ENCODE measurements at regions not wholly inside any gene's neighbourhood (a gene's known extent, or its start where the extent isn't known, plus 50 kb on each side); places are given as distances from the start of the nearest gene placed in this dataset.

DNA sequence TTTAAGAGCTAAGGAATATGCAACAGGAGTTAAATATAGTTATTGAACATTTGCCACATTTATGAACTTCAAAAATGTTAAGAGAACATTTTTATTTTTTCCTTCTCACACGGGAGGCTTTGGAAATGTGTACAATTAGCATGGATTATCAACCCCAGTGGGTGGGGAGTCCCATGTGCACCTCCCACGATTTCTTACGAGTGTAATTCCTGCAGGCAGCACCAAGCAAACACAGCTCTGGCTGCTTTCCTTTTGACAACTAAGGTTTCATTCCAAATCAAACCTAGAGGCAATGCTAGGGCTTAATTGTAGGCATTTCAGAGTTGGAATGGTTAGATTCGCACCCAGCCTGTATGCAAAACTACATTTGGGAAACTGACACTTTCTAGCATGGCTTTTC is 460.9 kb downstream of the METTL15 start:
- no peak for DNase-seq
- Histone ChIP-seq H3K9me3 (no peaks in the 10 kb centered on the region), H3K36me3 (no peaks in the 10 kb centered on the region), H3K4me3 (no peak overlapping the region), H3K27me3 (no peaks in the 10 kb centered on the region), H3K27ac (no peak overlapping the region), H3K4me1 (no peaks in the 10 kb centered on the region)
- TF ChIP-seq, protein P1, sequence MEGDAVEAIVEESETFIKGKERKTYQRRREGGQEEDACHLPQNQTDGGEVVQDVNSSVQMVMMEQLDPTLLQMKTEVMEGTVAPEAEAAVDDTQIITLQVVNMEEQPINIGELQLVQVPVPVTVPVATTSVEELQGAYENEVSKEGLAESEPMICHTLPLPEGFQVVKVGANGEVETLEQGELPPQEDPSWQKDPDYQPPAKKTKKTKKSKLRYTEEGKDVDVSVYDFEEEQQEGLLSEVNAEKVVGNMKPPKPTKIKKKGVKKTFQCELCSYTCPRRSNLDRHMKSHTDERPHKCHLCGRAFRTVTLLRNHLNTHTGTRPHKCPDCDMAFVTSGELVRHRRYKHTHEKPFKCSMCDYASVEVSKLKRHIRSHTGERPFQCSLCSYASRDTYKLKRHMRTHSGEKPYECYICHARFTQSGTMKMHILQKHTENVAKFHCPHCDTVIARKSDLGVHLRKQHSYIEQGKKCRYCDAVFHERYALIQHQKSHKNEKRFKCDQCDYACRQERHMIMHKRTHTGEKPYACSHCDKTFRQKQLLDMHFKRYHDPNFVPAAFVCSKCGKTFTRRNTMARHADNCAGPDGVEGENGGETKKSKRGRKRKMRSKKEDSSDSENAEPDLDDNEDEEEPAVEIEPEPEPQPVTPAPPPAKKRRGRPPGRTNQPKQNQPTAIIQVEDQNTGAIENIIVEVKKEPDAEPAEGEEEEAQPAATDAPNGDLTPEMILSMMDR (IDR thresholded peaks at IDR 0.05): no peak
- intact Hi-C loops (cut with DNase I): no loop called here
- ATAC-seq: no peak

DNA sequence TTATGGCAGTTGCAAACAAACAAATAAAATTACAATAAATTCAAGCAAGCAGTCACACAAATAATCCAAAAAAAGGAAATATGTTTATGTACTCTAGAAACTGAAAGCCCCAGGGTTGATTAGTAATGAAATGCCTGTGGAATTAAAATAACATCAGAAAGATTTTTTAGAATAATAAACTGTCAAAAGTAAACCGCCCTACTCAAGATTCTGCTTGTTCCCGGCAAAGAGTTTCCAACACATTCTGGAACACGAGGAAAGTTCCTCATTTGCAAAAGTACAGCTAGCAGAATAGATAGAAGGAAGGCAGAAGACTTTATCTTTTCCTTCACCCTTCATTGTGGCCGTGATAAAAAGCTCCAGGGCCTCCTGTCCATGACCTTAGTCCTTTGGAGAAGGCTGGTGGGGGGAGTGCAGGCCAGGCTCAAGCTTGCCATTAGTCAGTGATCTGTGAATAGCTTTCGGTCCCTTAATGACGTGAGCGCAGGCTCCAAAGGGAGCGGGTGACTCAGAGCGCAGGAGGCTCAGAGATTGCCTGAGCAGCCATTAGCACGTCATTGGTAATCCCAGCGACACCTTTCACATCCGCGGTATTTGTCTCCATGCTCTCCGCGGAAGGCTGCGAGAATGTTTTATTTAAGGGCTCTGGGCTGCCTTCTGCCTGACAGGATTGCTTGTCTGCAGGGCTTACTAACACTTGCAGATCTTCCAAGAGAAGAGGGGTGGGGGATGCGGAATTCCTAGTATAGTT is 458.3 kb downstream of the METTL15 start:
- Histone ChIP-seq H3K4me3 (no peak overlapping the region), H3K4me1 (no peaks in the 10 kb centered on the region), H3K27me3 (no peaks in the 10 kb centered on the region), H3K27ac (peak overlapping the region in 1 of 2 donors; percentile 9), H3K9me3 (no peaks in the 10 kb centered on the region), H3K36me3 (no peaks in the 10 kb centered on the region)
- DNase-seq (peak; percentile 33 to 57 (median 52)), ATAC-seq (peak; percentile 94)
- TF ChIP-seq, protein P1 (IDR thresholded peaks at IDR 0.05): no peak
- intact Hi-C loops (cut with DNase I): no loop called here

DNA sequence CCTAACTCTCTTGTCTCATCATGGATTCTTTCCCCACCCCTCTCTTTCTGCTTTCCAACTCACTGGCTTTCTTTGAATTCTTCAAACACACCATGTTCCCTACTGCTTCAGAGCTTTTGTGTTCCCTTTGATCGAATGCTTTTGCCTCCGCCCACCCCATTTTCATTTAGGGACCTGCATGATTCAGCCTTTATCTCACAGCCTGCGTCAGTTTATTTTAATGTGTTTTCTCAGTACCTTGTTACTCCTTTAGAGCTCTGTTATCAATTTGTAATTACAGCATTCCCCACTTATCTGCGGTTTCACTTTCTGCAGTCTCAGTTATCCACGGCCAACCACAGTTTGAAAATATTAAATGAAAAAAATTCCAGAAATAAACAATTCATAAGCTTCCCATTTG is 451.3 kb downstream of the METTL15 start:
- H3K9me3 ChIP-seq: no peaks in the 10 kb centered on the region
- TF ChIP-seq, protein P1 (IDR thresholded peaks at IDR 0.05): no peak
- no peak overlapping the region for H3K4me3 ChIP-seq
- no peak overlapping the region for H3K27ac ChIP-seq
- ATAC-seq: no peak
- intact Hi-C loops (cut with DNase I): no loop called here
- DNase-seq: no peak
- H3K4me1 ChIP-seq: no peaks in the 10 kb centered on the region
- no peaks in the 10 kb centered on the region for H3K27me3 ChIP-seq
- no peaks in the 10 kb centered on the region for H3K36me3 ChIP-seq

DNA sequence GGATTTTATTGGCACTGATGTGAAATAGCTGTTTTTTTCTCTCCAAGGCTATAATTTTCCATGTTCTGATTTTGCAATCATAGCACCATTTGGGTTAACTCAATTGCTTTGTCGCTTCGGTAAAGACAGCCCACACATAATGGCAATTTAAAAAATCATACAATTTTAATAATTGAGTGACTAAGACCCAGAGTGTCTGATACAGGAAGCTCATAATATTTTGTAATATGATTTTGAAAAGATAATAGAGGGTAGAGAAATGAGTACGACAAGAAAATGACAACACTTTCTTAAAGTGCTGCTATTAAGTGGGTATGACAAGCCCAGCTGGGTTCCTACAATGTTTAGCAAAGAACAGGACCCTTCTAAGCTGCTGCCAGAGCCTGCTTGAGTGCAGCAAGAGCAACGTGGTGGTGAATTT is 439.1 kb downstream of the METTL15 start:
- Histone ChIP-seq H3K36me3 (no peaks in the 10 kb centered on the region), H3K9me3 (no peaks in the 10 kb centered on the region), H3K4me1 (no peaks in the 10 kb centered on the region), H3K4me3 (no peak overlapping the region), H3K27me3 (no peaks in the 10 kb centered on the region), H3K27ac (no peak overlapping the region)
- no peak for ATAC-seq
- peak in 2 of 4 donors; percentile 84 to 89 for DNase-seq
- TF ChIP-seq, protein P1 (IDR thresholded peaks at IDR 0.05): no peak
- intact Hi-C loops (cut with DNase I): no loop called here

DNA sequence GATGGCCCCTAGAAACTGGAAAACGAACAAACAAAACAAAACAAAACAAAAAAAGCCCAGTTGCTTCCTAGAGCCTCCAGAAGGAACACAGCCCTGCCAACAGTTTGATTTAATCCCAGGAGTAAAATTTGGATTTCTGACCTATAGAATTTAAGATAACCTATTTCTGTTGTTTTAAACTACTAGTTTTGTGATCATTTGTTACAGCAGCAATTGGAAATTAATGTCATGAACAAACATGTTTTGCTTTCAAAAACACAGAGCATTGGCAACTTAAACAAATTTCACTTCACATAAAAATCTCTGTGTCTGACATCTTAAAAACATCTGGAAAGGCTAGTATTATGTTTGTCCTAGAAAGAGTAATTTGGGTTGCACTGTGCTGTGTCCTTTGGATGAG is 437.3 kb downstream of the METTL15 start:
- Histone ChIP-seq H3K4me3 (no peak overlapping the region), H3K4me1 (no peaks in the 10 kb centered on the region), H3K9me3 (no peaks in the 10 kb centered on the region), H3K36me3 (no peaks in the 10 kb centered on the region), H3K27me3 (no peaks in the 10 kb centered on the region), H3K27ac (no peak overlapping the region)
- TF ChIP-seq, protein P1 (IDR thresholded peaks at IDR 0.05): no peak
- no peak for ATAC-seq
- intact Hi-C loops (cut with DNase I): no loop called here
- DNase-seq: peak in 2 of 4 donors; percentile 66 to 72

All from left lung (tissue), 4 donors.